ENCODE measurements at regions not wholly inside any gene's neighbourhood (a gene's known extent, or its start where the extent isn't known, plus 50 kb on each side); places are given as distances from the start of the nearest gene placed in this dataset.
"Not testable (repeated sequence)": the region's sequence is repeated elsewhere in the genome, so short reads cannot be mapped to it uniquely, and the experiment has no call there.

GRCh38 chr6:18039481-18039880, 52.0 kb upstream of the KIF13A start:
- Histone ChIP-seq H2AFZ (ENCODE audit: low read length) (no peak overlapping the region), H3K9me2 (replicated peaks; ENCODE audit: low read length) (no peaks in the 10 kb centered on the region), H3K79me2 (ENCODE audit: low read length) (no peaks in the 10 kb centered on the region), H4K20me1 (ENCODE audit: low read length) (no peaks in the 10 kb centered on the region), H3K9me3 (ENCODE audit: low read length) (no peaks in the 10 kb centered on the region), H3K27ac (ENCODE audit: low read length) (no peak overlapping the region), H3F3A (ENCODE audit: low read length, unreplicated experiment) (no peaks in the 10 kb centered on the region), H3K27me3 (ENCODE audit: low read length) (no peaks in the 10 kb centered on the region), H3K4me2 (ENCODE audit: low read length) (no peak overlapping the region), H3K4me1 (ENCODE audit: insufficient read depth, low read length) (peaks cover 20% of the 10 kb centered on the region), H3K9ac (ENCODE audit: low read length) (no peak overlapping the region), H3K4me3 (ENCODE audit: low read length) (no peak overlapping the region), H3K36me3 (ENCODE audit: low read depth, low read length) (no peaks in the 10 kb centered on the region)
- TF ChIP-seq EZH2phosphoT487 (IDR thresholded peaks at IDR 0.05; ENCODE audit: borderline replicate concordance, low read length) (no peak), CTCF (conservative IDR thresholded peaks at IDR 0.05; ENCODE audit: low read depth, low read length) (no peak), EZH2 (IDR thresholded peaks at IDR 0.05; ENCODE audit: low read length, unreplicated experiment) (no peak)
- ChIA-PET CTCF (no interaction called here), POLR2A (ENCODE audit: unreplicated experiment) (no interaction called here)
- no TSS peak for BruUV-seq (replicated peaks)
- intact Hi-C loops (cut with micrococcal nuclease), result loop anchor here (2.0 kb wide), 1 partner anchor 47 kb away; no protein-coding TSS in a partner anchor
- DNase-seq, result no peak
- ATAC-seq, result no peak

GRCh38 chr6:18038235-18038634, 50.8 kb upstream of the KIF13A start:
- BruUV-seq (replicated peaks); POLR2A ChIA-PET (ENCODE audit: unreplicated experiment); H4K20me1 ChIP-seq (ENCODE audit: low read length); H3K27me3 ChIP-seq (ENCODE audit: low read length); H2AFZ ChIP-seq (ENCODE audit: low read length); H3K4me2 ChIP-seq (ENCODE audit: low read length); H3F3A ChIP-seq (ENCODE audit: low read length, unreplicated experiment); CTCF ChIA-PET; H3K27ac ChIP-seq (ENCODE audit: low read length); H3K9me3 ChIP-seq (ENCODE audit: low read length); H3K4me3 ChIP-seq (ENCODE audit: low read length); H3K79me2 ChIP-seq (ENCODE audit: low read length); H3K9ac ChIP-seq (ENCODE audit: low read length); DNase-seq; H3K9me2 ChIP-seq (replicated peaks; ENCODE audit: low read length); ATAC-seq; H3K36me3 ChIP-seq (ENCODE audit: low read depth, low read length): not testable (repeated sequence)
- intact Hi-C loops (cut with micrococcal nuclease), result loop anchor here (2.0 kb wide), 1 partner anchor 45 kb away; no protein-coding TSS in a partner anchor
- peaks cover 16% of the 10 kb centered on the region for H3K4me1 ChIP-seq (ENCODE audit: insufficient read depth, low read length)
